ENCODE measurements at regions not wholly inside any gene's neighbourhood (a gene's known extent, or its start where the extent isn't known, plus 50 kb on each side); places are given as distances from the start of the nearest gene placed in this dataset.
"Not testable (repeated sequence)": the region's sequence is repeated elsewhere in the genome, so short reads cannot be mapped to it uniquely, and the experiment has no call there.

GRCh38 chr13:58191754-58192153 is 560.2 kb downstream of the PCDH17 start:
- no peak for DNase-seq

GRCh38 chr13:58202099-58202498 is 570.6 kb downstream of the PCDH17 start:
- DNase-seq: no peak

GRCh38 chr13:58207501-58207900 is 576.0 kb downstream of the PCDH17 start:
- peak; percentile 1 for DNase-seq

- DNase-seq: peak; percentile 3
Observed at GRCh38 chr13:58235454-58235853, 603.9 kb downstream of the PCDH17 start.

- DNase-seq: no peak
Observed at GRCh38 chr13:58238972-58239773, 607.6 kb downstream of the PCDH17 start.

- DNase-seq: no peak
Observed at GRCh38 chr13:58239774-58240268, 608.3 kb downstream of the PCDH17 start.

GRCh38 chr13:58247080-58247479 is 615.5 kb downstream of the PCDH17 start:
- no peak for DNase-seq

GRCh38 chr13:58254943-58255342 is 623.4 kb downstream of the PCDH17 start:
- no peak for DNase-seq

GRCh38 chr13:58266271-58266670 is 634.7 kb downstream of the PCDH17 start:
- DNase-seq: peak; percentile 20

GRCh38 chr13:58298556-58299135 is 667.1 kb downstream of the PCDH17 start:
- DNase-seq: no peak

GRCh38 chr13:58300224-58300623 is 668.7 kb downstream of the PCDH17 start:
- DNase-seq: no peak

GRCh38 chr13:58300974-58301681 is 669.6 kb downstream of the PCDH17 start:
- no peak for DNase-seq

- DNase-seq: no peak
Observed at GRCh38 chr13:58302349-58302748, 670.8 kb downstream of the PCDH17 start.

- DNase-seq: no peak
Observed at GRCh38 chr13:58306062-58306461, 674.5 kb downstream of the PCDH17 start.

GRCh38 chr13:58313219-58313618 is 681.7 kb downstream of the PCDH17 start:
- no peak for DNase-seq

GRCh38 chr13:58318495-58319167 is 687.1 kb downstream of the PCDH17 start:
- no peak for DNase-seq

GRCh38 chr13:58324161-58324560 is 692.6 kb downstream of the PCDH17 start:
- no peak for DNase-seq

GRCh38 chr13:58329746-58330145 is 698.2 kb downstream of the PCDH17 start:
- no peak for DNase-seq

GRCh38 chr13:58340895-58341294 is 709.4 kb downstream of the PCDH17 start:
- no peak for DNase-seq

GRCh38 chr13:58341318-58341717 is 709.8 kb downstream of the PCDH17 start:
- no peak for DNase-seq

- DNase-seq: no peak
Observed at GRCh38 chr13:58343076-58343475, 711.5 kb downstream of the PCDH17 start.

GRCh38 chr13:58352100-58352499 is 720.6 kb downstream of the PCDH17 start:
- DNase-seq: not testable (repeated sequence)
